Left kidney (tissue), 1 donor: ENCODE measurements at regions not wholly inside any gene's neighbourhood (a gene's known extent, or its start where the extent isn't known, plus 50 kb on each side); places are given as distances from the start of the nearest gene placed in this dataset.

ENCODE experiments used
- DNase-seq: peaks from one replicate; pipeline ENCODE4 v3.0.0-alpha.2; 2013

DNA sequence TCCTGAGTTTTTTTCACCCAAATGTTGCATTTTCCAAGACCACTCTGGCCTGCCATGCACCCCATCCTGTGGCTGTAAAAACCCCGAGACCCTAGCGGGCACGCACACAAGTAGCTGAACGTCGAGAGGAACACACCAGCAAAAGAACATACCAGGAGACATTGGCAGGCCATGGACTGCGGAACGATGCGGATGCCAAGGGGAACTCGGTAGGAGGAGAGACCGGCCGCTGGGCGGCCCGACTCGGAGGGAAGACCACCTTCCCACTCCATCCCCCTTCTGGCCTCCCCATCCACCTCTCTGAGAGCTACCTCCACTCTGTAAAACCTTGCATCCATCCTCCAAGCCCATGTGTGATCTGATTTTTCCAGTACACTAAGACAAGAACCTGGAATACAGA lies 105.5 kb upstream of the CELF4 start:
- DNase-seq, result no peak

DNA sequence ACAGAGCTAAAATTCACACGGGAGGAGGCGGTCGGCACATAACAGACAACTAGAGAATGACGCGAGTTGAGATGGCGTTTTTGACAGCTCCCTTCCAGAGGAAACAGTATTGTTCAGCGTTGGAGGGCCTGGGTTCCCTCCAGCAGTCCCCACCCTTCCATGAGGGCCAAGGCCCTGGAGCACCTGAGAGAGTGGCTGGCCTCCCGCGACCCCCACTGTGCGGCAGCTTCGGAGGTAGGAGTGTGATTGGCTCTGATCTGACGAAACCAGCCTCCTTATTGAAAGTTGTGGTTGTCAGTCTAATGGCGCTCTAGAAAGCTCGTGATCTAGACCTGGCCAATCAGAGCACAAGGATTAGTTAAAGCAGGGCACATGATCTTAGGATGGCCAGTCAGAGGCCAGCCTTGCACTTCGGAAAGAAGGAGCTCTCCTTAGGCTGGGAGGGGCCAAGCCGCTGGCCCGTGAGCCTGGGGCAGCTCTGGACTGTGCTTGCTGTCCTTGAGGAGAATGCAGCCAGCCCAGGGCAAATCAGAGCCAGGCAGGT lies 104.5 kb upstream of the CELF4 start:
- no peak for DNase-seq

DNA sequence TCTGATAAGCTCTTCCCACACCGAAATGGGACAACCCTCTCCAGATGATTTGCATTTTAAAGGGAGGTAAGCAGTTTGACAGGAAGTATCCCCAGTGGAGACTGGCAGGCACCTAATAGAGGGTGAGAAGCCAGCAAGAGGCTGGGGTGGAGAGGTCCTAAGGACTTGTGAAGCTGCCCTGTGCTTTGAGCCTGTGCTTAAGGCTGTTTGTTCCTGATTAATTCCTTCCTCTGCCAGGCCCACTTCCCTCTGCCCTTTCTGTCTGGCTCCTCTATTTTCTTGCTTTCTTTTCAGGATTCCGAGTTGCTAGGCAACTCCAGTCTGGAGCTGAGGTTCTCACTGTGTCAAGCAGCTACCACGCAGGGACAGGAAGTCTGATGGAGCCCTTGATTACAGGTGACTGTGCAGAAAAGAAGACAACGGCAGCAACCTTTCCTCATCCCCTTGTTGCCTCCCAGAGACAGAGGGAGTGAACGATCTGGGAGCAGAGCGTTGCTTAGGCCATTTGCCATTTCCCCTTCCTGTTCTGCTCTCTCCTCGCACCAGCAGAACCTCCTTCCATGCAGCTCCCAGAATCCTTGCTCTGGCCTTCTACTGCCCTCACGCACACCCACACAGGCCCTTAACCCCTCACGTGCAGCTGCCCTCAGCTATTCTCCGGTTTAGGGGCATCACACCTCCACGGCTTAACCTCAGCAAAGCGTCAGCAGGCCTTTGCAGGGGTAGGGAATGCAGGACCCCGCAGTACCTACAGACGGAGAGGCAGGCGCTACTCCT lies 103.6 kb upstream of the CELF4 start:
- DNase-seq, result peak; percentile 27

GRCh38 chr18:37667836-37668235 lies 102.2 kb upstream of the CELF4 start:
- DNase-seq, result no peak

DNA sequence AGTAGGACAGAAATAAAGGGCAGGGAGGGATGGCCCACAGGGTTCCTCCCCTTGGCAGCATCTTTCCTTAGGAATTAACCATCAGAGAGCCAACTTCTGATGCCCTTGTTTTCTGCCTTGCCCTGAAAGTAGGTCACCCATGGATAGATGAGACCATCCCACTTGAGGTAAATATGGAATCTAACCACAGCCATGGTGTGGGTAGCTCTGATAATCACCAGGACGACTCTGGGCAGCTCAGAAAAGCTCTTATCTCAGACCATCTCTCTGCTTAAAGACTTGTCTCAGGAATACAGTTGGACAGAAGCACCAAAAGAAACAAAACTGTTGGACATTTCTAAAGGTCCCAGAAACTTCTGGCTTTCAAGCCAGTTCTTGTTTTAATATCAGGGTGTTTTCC lies 101.4 kb upstream of the CELF4 start:
- no peak for DNase-seq

DNA sequence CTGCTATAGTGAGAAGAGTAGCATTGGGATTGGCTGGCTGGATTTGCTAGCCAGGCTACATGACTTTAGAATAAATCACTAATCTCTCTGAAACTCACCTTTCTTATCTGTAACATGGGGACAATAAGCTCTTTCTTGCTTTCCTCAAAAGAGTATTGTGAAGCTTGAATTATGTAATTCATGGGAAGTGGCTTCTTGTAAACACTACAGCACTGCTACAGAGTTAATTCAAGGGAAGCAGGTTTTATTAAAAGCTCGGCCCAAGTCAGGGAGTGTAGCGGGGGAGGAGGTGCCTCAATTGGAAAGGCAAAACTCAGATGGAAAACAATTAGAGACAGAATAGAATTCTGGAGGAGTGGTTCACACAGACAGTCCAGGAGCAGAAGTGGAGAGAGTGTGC lies 100.9 kb upstream of the CELF4 start:
- DNase-seq, result no peak

- DNase-seq, result no peak
Observed at GRCh38 chr18:37665346-37665745, 99.7 kb upstream of the CELF4 start.

DNA sequence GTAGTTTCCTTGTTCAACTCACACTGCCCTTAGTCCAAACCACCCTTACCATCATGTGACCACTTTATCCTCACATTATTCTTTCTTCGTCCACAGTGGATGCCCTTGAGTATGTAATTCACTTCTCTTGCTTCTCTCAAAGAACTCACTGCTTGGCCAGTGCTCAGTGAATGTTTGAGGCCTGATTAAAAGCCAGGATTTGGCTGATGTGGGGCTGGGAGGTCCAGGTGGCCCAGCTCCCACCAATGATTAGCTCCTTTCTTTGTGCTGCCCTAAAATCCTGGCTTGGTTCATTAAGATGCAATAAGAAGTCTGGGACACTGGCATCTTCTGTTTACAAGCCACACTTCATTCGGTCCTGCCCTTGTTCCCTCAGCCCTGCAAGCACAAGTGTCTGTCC lies 97.8 kb upstream of the CELF4 start:
- DNase-seq, result no peak

GRCh38 chr18:37662546-37663339 lies 97.1 kb upstream of the CELF4 start:
- DNase-seq, result no peak

GRCh38 chr18:37662099-37662498 lies 96.5 kb upstream of the CELF4 start:
- no peak for DNase-seq

- no peak for DNase-seq
Observed at GRCh38 chr18:37661478-37661877, 95.9 kb upstream of the CELF4 start.

- no peak for DNase-seq
Observed at GRCh38 chr18:37661061-37661460, 95.5 kb upstream of the CELF4 start.

- no peak for DNase-seq
Observed at GRCh38 chr18:37660658-37661057, 95.1 kb upstream of the CELF4 start.

GRCh38 chr18:37659906-37660305 lies 94.3 kb upstream of the CELF4 start:
- DNase-seq, result no peak

DNA sequence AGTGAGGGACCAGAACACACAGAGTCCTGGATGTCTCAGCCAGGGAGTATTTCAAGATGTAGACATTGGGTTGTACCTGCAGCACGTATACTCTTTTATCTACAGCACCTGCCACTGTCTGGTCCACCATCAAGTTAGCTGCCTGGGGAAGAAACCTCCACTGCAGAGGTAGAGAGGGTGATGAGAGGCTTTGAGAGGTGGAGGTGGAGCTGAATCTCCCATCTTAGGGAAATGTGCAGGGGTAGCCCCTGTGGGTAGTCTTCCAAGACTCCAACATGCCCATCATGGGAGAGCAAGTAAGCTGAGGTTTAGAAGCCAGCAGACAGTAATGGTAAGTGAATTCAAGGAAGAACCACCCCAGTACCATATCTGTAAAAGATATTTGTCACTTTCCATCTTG lies 93.3 kb upstream of the CELF4 start:
- DNase-seq, result no peak

DNA sequence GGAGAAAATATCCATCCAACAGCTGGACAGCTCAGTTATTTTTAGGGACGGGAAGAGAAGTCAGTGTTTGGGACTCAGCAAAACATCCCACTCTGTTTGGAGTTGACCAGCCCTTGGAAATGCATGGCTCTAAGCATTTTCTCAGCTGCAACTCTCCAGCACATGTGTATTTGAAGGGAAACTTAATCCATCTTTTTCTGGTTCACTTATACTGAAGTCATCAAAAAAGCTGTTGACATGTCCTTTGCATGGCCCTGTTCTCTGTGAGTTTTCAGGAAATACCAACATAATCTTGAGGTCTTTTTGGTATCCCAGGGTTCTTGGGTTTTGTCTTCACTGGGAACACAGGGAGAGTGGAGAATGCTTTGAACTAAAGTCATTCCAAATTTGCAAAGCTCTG lies 91.9 kb upstream of the CELF4 start:
- DNase-seq, result peak; percentile 17

- no peak for DNase-seq
Observed at GRCh38 chr18:37654731-37655369, 89.3 kb upstream of the CELF4 start.

- DNase-seq, result no peak
Observed at GRCh38 chr18:37654034-37654433, 88.4 kb upstream of the CELF4 start.

DNA sequence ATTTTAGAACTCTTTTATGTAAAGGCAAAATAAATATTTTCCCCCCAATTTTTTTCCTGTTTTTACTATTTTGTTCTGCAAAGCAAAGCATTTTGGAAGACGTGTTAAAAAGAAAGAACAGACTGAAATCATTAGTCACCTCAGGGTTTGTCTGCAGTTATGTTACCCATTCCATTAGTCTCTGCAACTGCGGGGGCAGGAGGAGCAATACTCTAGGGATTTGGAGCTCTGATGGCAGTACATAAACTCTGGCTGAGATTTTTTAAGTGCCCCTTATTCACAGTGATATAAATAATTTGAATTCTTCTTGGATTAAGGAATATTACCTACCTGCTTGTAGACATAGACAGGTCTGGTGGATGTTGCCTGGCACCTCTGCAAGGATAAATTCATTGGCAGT lies 88.0 kb upstream of the CELF4 start:
- no peak for DNase-seq

DNA sequence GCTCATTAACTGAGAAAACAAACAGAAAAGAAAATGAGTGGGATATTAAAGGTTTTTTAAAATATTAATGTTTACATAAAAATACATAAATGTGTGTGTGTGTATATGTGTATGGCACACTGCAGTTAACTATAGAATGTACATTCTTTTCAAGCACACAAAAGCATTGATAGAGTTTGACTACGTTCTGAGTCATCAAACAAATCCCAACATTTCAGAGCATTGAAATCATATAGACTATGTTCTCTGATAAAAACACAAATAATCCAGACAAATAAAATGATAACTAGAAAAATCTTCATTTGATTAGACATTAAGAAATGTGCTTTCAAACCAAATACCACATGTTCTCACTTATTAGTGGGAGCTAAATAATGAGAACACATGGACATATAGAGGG lies 84.3 kb upstream of the CELF4 start:
- DNase-seq, result no peak

DNA sequence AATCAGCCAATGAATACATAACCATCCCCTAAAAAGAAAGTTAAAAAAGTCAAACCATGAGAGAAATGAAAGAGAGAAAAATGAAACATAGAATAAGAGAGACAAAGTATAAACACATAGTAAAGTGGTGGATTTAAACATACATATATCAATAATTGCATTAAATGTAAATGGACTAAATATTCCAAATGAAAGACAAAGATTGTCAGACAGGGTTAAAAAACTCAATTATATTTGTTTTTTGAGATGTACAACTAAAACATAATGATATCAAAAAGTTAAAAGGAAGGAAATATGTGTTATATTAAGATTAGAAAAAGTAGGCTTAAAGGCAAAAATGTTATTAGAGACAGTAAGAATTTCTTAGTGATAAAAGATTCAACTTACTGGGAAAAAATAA lies 83.8 kb upstream of the CELF4 start:
- DNase-seq, result no peak

DNA sequence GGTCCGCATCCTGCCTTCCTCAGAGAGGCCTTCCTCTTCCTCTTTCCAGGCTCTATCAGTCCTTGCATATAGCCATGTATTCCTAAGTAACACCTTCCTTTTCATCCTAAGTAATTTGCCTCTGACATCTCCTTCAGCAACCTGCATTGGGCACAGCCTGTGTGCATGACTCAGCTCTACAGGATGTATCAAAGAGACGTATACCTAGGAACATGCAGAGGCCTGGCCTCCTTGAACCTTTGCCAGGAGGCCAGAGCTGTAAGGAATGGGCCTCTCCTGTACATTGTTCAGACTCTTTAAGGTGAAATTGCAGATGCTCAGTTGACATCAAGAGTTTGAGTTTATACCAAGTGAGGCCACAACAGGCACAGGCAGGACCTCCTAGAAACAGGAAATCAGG lies 76.0 kb upstream of the CELF4 start:
- DNase-seq, result no peak

DNA sequence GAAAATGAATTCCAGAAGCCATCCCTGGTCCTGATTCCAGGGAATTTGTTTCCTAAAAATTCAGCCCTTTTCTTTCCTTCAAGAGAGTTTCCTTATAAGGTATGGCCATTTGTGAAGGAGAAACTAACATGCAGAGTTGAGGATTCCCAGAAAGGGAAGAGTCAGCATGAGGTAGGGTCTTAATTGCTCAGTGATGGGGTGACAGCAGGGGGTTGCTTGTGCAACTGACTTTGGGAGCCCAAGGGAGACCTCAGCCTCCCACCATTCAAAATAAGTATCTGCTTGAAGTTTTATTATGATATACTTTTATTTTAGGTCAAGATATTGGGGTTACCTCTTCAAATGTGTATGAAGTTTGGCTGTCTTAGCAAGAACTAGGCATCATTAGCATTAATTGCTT lies 74.9 kb upstream of the CELF4 start:
- no peak for DNase-seq
